ENCODE measurements at regions not wholly inside any gene's neighbourhood (a gene's known extent, or its start where the extent isn't known, plus 50 kb on each side); places are given as distances from the start of the nearest gene placed in this dataset.
"Not testable (repeated sequence)": the region's sequence is repeated elsewhere in the genome, so short reads cannot be mapped to it uniquely, and the experiment has no call there.

DNA sequence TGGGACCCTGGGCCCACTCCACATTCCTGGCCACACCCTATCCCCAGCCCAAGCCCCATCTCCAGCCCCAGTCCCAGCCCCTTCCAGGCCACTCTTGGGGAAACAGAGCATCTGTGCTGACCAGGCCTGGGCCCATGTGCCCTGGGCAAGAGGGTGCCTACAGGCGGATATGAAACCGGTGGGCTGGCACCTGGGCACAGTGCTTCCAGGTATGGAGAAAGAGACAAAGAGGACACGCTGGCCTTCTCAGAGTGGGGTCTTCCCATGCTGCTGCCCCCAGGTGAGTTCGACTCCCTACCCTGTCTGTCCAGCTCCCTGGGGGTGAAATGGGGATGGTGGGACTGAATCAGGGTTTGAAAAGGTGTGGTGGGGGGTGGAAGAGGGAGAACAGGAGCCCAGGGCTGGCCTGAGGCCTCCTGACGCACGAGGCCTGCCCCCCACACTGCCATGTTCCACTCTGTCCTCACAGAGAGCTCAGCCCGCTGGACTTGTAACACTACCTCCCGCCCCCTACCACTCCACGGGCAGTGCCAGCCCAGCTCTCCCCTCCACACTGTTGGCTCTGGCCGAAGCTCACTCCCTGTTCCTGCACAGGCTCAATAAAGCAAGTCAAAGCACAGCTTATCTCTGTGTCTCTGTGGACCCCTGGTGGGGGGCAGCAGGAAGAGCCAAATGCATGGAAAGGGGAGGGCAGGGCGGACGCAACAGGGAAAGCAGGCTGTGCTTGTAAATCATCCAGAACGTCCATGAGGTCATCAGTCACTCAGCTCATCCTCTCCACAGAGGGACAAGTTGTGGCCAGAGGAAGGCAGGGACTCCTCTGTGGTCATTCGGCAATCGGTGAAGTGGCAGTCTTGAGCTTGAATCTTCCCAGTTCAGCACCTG lies 71.1 kb upstream of the TMEM97 start:
- no peak overlapping the region for H3K4me3 ChIP-seq (ENCODE audit: low read depth, low read length)
- DNase-seq (ENCODE audit: low read depth): no peak

DNA sequence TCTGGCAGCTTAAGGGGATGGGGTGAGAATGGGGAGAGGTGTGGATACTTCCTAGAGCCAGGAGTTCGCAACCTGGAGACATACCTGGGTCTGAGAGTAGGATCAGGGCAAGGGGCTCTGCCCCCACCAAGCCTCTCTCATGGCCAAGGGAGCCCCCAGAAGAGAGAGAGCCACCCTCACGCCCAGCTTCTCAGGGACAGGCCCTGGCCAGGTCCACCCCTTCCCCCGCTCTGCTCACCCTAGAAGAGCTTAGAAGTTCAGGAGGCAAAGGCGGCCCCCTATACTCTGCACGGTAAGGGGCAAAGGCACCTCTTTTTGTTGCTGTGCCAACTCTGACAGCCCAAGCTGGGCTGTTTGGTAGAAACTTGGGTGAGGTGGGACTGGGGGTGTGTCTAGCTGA lies 69.3 kb upstream of the TMEM97 start:
- DNase-seq (ENCODE audit: low read depth): no peak
- no peak overlapping the region for H3K4me3 ChIP-seq (ENCODE audit: low read depth, low read length)

- H3K4me3 ChIP-seq (ENCODE audit: low read depth, low read length): no peak overlapping the region
- peak; percentile 29 for DNase-seq (ENCODE audit: low read depth)
Measured at GRCh38 chr17:28252436-28252835, 66.6 kb upstream of the TMEM97 start.

GRCh38 chr17:28253663-28254062 lies 65.3 kb upstream of the TMEM97 start:
- no peak overlapping the region for H3K4me3 ChIP-seq (ENCODE audit: low read depth, low read length)
- no peak for DNase-seq (ENCODE audit: low read depth)

GRCh38 chr17:28255616-28256015 lies 63.4 kb upstream of the TMEM97 start:
- no peak for DNase-seq (ENCODE audit: low read depth)
- no peak overlapping the region for H3K4me3 ChIP-seq (ENCODE audit: low read depth, low read length)

DNA sequence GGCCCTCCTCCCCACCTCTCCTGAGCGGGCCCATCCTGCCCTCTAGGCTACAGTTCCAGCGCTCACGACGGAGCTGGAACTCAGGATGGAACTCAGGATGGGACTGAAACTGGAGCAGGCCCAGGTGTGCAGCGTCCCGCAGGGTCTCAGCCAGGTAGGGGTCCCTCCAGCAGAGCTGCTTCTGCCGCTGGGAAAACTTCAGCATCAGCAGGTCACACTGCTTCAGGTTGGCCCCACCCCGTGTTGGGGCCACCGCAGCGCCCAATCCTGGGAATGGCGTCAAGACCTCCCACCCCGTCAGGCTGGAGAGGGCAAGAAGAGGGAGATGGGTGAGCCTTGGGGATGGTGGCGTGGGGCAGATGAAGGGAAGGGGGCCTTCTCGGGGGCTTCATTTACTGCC lies 62.6 kb upstream of the TMEM97 start:
- no peak overlapping the region for H3K4me3 ChIP-seq (ENCODE audit: low read depth, low read length)

DNA sequence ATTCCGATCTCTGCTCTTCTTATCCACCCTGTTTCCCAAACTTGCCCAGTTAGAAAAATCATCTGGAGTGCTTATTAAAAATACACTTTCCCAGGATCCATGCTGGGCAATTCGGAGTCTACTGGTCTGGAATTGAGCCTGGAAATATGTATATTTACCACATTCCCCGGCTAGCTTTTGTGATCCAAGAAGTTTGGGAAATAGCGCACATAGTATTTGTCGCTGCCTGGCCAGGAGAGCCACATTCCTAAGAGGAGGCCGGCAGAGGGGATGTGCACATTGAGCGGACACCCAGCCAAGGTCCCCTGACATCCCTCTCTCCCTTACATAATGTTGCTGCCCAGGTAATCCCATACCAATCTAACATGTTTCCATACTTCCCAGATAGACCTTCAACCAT lies 62.1 kb upstream of the TMEM97 start:
- DNase-seq (ENCODE audit: low read depth): no peak
- H3K4me3 ChIP-seq (ENCODE audit: low read depth, low read length): no peak overlapping the region

More for the DNA sequence above, 62.6 kb upstream of the TMEM97 start:
- DNase-seq (ENCODE audit: low read depth): no peak

DNA sequence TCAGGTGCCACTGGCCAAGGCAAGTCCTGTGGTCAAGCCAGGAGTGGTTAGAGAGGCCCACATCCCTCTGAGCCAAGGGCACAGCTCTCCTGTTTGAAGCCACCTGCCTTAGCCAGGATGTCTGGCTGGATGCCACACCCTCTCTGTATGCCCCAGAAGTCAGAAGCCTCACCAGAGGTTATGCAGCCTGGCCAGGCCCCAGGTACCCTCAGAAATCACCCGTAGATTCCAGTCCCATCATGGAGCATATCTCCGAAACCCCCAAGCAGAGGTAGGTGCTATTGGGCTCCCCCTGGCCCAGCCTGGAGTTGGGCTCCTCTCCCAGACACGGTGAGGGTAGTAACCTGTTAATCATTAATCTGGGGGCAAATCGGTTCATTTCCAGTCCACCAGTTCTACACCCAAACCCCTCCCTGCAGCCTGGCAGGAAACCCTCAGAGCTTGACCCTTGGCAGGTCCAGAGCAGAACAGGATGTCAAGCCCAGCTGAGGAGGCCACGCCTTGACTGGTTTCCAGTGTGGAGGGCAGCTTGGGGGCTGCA lies 60.6 kb upstream of the TMEM97 start:
- DNase-seq (ENCODE audit: low read depth): no peak
- no peak overlapping the region for H3K4me3 ChIP-seq (ENCODE audit: low read depth, low read length)

DNA sequence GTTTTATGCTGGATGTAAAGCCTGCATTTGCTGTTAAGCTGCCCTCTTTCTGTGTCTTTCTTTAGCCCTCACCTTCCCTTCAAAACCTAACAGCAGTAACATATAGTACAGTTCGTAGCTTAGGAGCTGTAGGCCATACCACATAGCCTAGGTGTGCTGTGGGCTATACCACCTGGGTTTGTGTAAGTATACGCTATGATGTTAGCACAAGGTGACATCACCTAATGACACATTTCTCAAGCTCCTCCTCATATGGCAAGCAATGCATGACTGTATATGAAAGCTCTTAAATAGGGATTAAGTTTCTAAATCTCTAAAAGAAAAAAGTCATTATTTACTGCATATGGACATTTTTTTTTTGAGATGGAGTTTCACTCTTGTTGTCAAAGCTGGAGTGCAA lies 57.8 kb upstream of the TMEM97 start:
- DNase-seq (ENCODE audit: low read depth): no peak
- H3K4me3 ChIP-seq (ENCODE audit: low read depth, low read length): no peak overlapping the region

GRCh38 chr17:28262123-28262745 lies 56.8 kb upstream of the TMEM97 start:
- DNase-seq (ENCODE audit: low read depth): not testable (repeated sequence)

GRCh38 chr17:28264902-28265548 lies 54.0 kb upstream of the TMEM97 start:
- H3K4me3 ChIP-seq (ENCODE audit: low read depth, low read length); DNase-seq (ENCODE audit: low read depth): not testable (repeated sequence)

More at GRCh38 chr17:28262123-28262745, 56.8 kb upstream of the TMEM97 start:
- H3K4me3 ChIP-seq (ENCODE audit: low read depth, low read length): not testable (repeated sequence)

DNA sequence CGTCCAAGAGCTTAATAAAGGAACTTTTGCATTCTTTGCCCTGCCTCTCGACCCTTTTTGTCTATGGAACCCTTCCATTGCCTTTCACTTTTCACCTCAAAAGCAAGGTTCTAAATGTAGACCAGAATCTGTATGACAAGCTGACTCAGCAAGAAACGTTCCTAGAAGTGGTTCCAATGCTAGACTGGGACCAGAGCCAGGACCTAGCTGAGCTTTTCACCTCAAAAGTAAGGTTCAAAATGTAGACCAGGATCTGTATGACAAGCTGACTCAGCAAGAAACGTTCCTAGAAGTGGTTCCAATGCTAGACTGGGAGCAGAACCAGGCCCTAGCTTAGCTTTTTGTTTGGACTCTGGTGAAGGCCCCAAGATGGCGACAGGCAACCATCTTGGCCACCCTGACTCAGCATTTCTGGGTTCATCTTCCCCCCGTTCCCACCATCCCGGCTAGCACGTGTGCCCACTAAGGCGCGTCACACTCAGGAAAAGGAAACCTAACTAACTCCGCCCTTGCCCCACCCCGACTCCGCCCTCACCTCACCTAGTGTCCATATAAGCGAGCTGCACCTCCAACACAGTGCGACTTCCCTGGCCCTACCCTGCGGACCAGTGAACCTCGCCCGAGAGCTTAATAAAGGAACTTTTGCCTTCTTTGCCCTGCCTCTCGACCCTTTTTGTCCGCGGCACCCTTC lies 53.0 kb upstream of the TMEM97 start:
- not testable (repeated sequence) for H3K4me3 ChIP-seq (ENCODE audit: low read depth, low read length); DNase-seq (ENCODE audit: low read depth)

GRCh38 chr17:28266547-28266920 lies 52.5 kb upstream of the TMEM97 start:
- H3K4me3 ChIP-seq (ENCODE audit: low read depth, low read length); DNase-seq (ENCODE audit: low read depth): not testable (repeated sequence)

DNA sequence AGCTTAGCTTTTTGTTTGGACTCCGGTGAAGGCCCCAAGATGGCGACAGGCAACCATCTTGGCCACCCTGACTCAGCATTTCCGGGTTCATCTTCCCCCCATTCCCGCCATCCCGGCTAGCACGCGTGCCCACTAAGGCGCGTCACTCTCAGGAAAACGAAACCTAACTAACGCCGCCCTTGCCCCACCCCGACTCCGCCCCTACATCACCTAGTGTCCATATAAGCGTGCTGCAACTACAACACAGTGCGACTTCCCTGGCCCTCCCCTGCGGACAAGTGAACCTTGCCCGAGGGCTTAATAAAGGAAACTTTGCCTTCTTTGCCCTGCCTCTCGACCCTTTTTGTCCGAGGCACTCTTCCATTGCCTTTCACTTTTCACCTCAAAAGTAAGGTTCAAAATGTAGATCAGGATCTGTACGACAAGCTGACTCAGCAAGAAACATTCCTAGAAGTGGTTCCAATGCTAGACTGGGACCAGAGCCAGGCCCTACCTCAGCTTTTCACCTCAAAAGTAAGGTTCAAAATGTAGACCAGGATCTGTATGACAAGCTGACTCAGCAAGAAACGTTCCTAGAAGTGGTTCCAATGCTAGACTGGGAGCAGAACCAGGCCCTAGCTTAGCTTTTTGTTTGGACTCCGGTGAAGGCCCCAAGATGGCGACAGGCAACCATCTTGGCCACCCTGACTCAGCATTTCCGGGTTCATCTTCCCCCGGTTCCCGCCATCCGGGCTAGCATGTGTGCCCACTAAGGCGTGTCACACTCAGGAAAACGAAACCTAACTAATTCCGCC lies 51.9 kb upstream of the TMEM97 start:
- not testable (repeated sequence) for H3K4me3 ChIP-seq (ENCODE audit: low read depth, low read length); DNase-seq (ENCODE audit: low read depth)

DNA sequence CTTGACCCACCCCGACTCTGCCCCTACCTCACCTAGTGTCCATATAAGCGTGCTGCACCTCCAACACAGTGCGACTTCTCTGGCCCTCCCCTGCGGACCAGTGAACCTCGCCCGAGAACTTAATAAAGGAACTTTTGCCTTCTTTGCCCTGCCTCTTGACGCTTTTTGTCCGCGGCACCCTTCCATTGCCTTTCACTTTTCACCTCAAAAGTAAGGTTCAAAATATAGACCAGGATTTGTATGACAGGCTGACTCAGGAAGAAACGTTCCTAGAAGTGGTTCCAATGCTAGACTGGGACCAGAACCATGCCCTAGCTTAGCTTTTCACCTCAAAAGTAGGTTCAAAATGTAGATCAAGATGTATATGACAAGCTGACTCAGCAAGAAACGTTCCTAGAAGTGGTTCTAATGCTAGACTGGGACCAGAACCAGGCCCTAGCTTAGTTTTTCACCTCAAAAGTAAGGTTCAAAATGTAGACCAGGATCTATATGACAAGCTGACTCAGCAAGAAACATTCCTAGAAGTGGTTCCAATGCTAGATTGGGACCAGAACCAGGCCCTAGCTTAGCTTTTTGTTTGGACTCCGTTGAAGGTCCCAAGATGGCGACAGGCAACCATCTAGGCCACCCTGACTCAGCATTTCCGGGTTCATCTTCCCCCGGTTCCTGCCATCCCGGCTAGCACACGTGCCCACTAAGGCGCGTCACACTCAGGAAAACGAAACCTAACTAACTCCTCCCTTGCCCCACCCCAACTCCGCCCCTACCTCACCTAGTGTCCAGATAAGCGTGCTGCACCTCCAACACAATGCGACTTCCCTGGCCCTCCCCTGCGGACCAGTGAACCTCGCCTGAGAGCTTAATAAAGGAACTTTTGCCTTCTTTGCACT lies 51.0 kb upstream of the TMEM97 start:
- DNase-seq (ENCODE audit: low read depth): no peak
- no peak overlapping the region for H3K4me3 ChIP-seq (ENCODE audit: low read depth, low read length)

DNA sequence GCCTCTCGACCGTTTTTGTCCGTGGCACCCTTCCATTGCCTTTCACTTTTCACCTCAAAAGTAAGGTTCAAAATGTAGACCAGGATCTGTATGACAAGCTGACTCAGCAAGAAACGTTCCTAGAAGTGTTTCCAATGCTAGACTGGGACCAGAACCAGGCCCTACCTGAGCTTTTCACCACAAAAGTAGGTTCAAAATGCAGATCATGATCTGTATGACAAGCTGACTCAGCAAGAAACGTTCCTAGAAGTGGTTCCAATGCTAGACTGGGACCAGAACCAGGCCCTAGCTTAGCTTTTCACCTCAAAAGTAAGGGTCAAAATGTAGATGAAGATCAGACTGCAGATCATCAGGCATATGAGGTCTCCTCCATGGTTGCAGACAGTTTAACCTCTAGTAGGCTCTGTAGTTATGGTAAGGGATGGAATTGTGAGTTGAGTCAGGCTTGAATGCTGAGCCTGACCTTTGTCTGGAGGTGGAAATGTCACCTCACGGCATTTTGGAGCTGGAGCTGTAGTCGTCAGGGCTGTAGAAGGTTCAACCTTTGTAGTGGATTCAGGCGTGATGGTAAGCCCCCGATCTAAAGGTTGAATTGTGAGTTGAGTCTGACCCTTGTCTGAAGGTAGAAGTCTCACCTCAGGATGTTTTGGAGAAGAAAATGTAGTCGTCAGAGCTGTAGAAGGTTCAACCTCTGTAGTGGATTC lies 50.2 kb upstream of the TMEM97 start:
- H3K4me3 ChIP-seq (ENCODE audit: low read depth, low read length): no peak overlapping the region
- DNase-seq (ENCODE audit: low read depth): no peak

Data from skeletal muscle cell (primary cell).